ENCODE measurements at regions not wholly inside any gene's neighbourhood (a gene's known extent, or its start where the extent isn't known, plus 50 kb on each side); places are given as distances from the start of the nearest gene placed in this dataset.

DNA sequence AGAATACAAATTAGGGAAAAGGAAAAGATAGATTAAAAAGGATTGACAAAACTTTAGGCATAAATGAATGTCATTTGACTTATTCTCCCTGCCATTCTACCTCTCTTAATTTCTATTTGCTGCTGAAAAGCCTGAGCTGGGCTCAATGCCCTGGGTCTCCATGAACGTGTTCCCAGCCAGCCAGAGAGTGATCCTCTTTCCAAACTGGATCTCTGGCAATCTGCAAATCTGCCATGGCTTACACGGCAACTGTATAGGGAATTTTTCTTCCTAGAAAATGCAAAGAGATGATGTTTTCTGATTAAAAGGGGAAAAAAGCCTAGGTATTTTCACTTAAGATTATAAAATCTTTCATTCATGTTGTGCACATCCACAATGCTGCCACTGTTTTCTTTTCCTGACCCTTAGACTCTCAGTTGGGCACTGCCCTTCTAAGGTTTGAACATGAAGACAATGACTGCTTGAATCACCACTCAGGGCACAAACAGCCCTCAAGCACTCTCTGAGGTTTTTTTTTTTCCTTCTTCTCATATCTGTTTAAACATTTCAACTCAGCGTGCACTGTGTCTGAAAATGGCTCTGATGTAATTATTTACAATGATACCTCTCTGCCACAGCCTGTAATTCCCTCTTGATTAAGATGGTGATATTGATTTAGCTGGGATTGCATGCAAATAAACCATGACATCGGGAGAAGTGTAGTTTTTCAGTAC lies 60.3 kb downstream of the DACT1 start:
- ChIA-PET POLR2A (no interaction called here), CTCF (ENCODE audit: unreplicated experiment) (no interaction called here)
- intact Hi-C loops (cut with micrococcal nuclease; ENCODE audit: unreplicated experiment), result no loop called here
- Histone ChIP-seq H3K4me3 (ENCODE audit: low read depth, low read length, poor library complexity, severe bottlenecking) (no peak overlapping the region), H3K4me1 (ENCODE audit: insufficient read depth, low read length, poor library complexity, severe bottlenecking) (no peaks in the 10 kb centered on the region), H2AFZ (ENCODE audit: low read length) (no peak overlapping the region), H3K27ac (ENCODE audit: low read depth, low read length, poor library complexity, severe bottlenecking) (no peak overlapping the region), H3K9me2 (ENCODE audit: insufficient read depth, low read length) (no peaks in the 10 kb centered on the region), H4K20me1 (ENCODE audit: insufficient read depth, low read length) (no peaks in the 10 kb centered on the region), H3K9me3 (ENCODE audit: low read length) (no peaks in the 10 kb centered on the region), H3K4me2 (ENCODE audit: low read length) (no peak overlapping the region), H3K79me2 (ENCODE audit: insufficient read depth, low read depth, low read length) (no peaks in the 10 kb centered on the region), H3K36me3 (ENCODE audit: insufficient read depth, low read length) (no peaks in the 10 kb centered on the region)
- DNase-seq (ENCODE audit: low spot score), result no peak
- BruUV-seq (replicated peaks), result no TSS peak
- TF ChIP-seq EZH2phosphoT487 (IDR thresholded peaks at IDR 0.05; ENCODE audit: borderline replicate concordance, low read depth, low read length), result no peak
- TF ChIP-seq, protein P1, sequence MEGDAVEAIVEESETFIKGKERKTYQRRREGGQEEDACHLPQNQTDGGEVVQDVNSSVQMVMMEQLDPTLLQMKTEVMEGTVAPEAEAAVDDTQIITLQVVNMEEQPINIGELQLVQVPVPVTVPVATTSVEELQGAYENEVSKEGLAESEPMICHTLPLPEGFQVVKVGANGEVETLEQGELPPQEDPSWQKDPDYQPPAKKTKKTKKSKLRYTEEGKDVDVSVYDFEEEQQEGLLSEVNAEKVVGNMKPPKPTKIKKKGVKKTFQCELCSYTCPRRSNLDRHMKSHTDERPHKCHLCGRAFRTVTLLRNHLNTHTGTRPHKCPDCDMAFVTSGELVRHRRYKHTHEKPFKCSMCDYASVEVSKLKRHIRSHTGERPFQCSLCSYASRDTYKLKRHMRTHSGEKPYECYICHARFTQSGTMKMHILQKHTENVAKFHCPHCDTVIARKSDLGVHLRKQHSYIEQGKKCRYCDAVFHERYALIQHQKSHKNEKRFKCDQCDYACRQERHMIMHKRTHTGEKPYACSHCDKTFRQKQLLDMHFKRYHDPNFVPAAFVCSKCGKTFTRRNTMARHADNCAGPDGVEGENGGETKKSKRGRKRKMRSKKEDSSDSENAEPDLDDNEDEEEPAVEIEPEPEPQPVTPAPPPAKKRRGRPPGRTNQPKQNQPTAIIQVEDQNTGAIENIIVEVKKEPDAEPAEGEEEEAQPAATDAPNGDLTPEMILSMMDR (conservative IDR thresholded peaks at IDR 0.05; ENCODE audit: low read length), result no peak

DNA sequence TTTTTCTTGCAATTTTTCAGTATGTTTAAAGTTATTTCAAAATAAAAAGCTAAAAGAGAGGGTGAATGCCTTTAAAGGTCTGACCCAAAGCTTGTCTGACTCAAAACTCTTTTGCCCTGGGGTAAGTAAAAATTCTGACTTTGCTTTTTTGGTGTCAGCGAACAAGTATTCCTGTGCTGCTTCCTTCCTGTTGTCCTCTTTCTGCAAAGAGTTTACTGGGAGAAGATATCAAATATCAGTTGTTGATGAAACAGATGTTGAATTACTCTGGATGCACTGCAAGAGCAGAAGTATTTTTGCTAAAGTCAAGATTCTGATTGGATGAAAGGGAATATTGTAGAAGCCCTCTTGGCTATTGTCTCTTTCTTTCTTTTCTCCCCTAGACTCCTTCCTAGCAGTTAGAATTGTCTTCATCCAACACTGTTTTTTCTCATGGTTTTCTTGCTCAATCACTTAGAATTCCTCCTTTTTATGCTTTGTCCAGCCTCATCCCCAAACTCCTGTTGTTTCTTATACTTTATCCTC lies 62.0 kb downstream of the DACT1 start:
- intact Hi-C loops (cut with micrococcal nuclease; ENCODE audit: unreplicated experiment), result no loop called here
- Histone ChIP-seq H4K20me1 (ENCODE audit: insufficient read depth, low read length) (no peaks in the 10 kb centered on the region), H3K9me2 (ENCODE audit: insufficient read depth, low read length) (no peaks in the 10 kb centered on the region), H3K79me2 (ENCODE audit: insufficient read depth, low read depth, low read length) (no peaks in the 10 kb centered on the region), H3K27ac (ENCODE audit: low read depth, low read length, poor library complexity, severe bottlenecking) (no peak overlapping the region), H3K9me3 (ENCODE audit: low read length) (no peaks in the 10 kb centered on the region), H3K4me1 (ENCODE audit: insufficient read depth, low read length, poor library complexity, severe bottlenecking) (no peaks in the 10 kb centered on the region), H3K4me2 (ENCODE audit: low read length) (no peak overlapping the region), H3K4me3 (ENCODE audit: low read depth, low read length, poor library complexity, severe bottlenecking) (no peak overlapping the region), H3K36me3 (ENCODE audit: insufficient read depth, low read length) (no peaks in the 10 kb centered on the region), H2AFZ (ENCODE audit: low read length) (no peak overlapping the region)
- DNase-seq (ENCODE audit: low spot score), result no peak
- CTCF ChIA-PET (ENCODE audit: unreplicated experiment), result no interaction called here
- TF ChIP-seq, protein P1 (conservative IDR thresholded peaks at IDR 0.05; ENCODE audit: low read length), result no peak
- no peak for TF ChIP-seq EZH2phosphoT487 (IDR thresholded peaks at IDR 0.05; ENCODE audit: borderline replicate concordance, low read depth, low read length)
- POLR2A ChIA-PET, result no interaction called here
- no TSS peak for BruUV-seq (replicated peaks)

DNA sequence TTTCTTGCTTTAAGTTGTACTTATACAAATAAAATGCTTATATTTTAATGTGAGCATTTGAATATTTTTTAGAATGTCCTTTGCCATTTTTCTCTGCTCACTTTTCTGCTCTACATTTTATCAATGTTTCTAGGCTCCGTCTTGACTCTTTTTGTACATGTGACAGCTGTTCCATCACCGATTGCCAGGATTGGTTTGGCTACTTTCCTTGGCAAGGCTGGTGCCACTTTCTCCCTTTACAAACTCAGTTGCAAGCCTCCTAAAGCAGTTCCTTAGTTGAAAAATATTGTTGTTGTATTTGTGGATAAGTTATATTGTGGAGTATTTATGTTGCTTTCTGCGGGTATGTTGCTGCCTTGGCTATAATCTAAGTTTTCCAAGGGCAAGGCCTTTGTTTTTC lies 63.4 kb downstream of the DACT1 start:
- BruUV-seq (replicated peaks), result no TSS peak
- POLR2A ChIA-PET, result no interaction called here

More for the DNA sequence above, 63.4 kb downstream of the DACT1 start:
- no peaks in the 10 kb centered on the region for H3K79me2 ChIP-seq (ENCODE audit: insufficient read depth, low read depth, low read length)
- intact Hi-C loops (cut with micrococcal nuclease; ENCODE audit: unreplicated experiment), result no loop called here
- CTCF ChIA-PET (ENCODE audit: unreplicated experiment), result no interaction called here
- no peaks in the 10 kb centered on the region for H3K9me2 ChIP-seq (ENCODE audit: insufficient read depth, low read length)
- no peak overlapping the region for H2AFZ ChIP-seq (ENCODE audit: low read length)
- no peaks in the 10 kb centered on the region for H3K4me1 ChIP-seq (ENCODE audit: insufficient read depth, low read length, poor library complexity, severe bottlenecking)
- no peak for DNase-seq (ENCODE audit: low spot score)
- no peak overlapping the region for H3K4me2 ChIP-seq (ENCODE audit: low read length)
- H3K4me3 ChIP-seq (ENCODE audit: low read depth, low read length, poor library complexity, severe bottlenecking), result no peak overlapping the region
- TF ChIP-seq EZH2phosphoT487 (IDR thresholded peaks at IDR 0.05; ENCODE audit: borderline replicate concordance, low read depth, low read length), result no peak
- TF ChIP-seq, protein P1 (conservative IDR thresholded peaks at IDR 0.05; ENCODE audit: low read length), result no peak
- no peaks in the 10 kb centered on the region for H4K20me1 ChIP-seq (ENCODE audit: insufficient read depth, low read length)
- H3K27ac ChIP-seq (ENCODE audit: low read depth, low read length, poor library complexity, severe bottlenecking), result no peak overlapping the region
- H3K36me3 ChIP-seq (ENCODE audit: insufficient read depth, low read length), result no peaks in the 10 kb centered on the region
- no peaks in the 10 kb centered on the region for H3K9me3 ChIP-seq (ENCODE audit: low read length)

Measured in OCI-LY7 (cell line).